Hepatocyte (in vitro differentiated cells): ENCODE measurements at regions not wholly inside any gene's neighbourhood (a gene's known extent, or its start where the extent isn't known, plus 50 kb on each side); places are given as distances from the start of the nearest gene placed in this dataset.

Experiments used
- CTCF ChIP-seq: fragments of 200-600 bp; sonication (generic); IDR thresholded peaks from 2 replicates; pipeline ENCODE4 v1.5.1; 2016; ENCODE audit warnings: antibody characterized with exemption, mild to moderate bottlenecking; ENCODE audit not compliant: poor library complexity
- EZH2 ChIP-seq: fragments of 200-600 bp; sonication (generic); IDR thresholded peaks from 2 replicates; pipeline ENCODE4 v1.6.1; 2016; ENCODE audit warnings: antibody characterized with exemption, mild to moderate bottlenecking, borderline replicate concordance
- EZH2phosphoT487 ChIP-seq: fragments of 200-600 bp; sonication (generic); IDR thresholded peaks from one replicate; pipeline ENCODE4 v1.6.1; 2018; ENCODE audit warnings: antibody characterized with exemption, mild to moderate bottlenecking, low read depth, moderate library complexity; ENCODE audit not compliant: unreplicated experiment, severe bottlenecking

- TF ChIP-seq CTCF = no peak
- no peak for TF ChIP-seq EZH2
- TF ChIP-seq EZH2phosphoT487 = no peak
Observed at GRCh38 chr3:111472556-111472955, 69.4 kb upstream of the CD96 start.
